Tibial artery (tissue), 4 donors: ENCODE measurements at regions not wholly inside any gene's neighbourhood (a gene's known extent, or its start where the extent isn't known, plus 50 kb on each side); places are given as distances from the start of the nearest gene placed in this dataset.

Experiments used
- DNase-seq, 2 donors: peaks; one replicate each; pipeline ENCODE4 v3.0.0-alpha.2; 2019
- H3K27ac ChIP-seq, 2 donors: fragments of 200-600 bp; sonication (generic) in 1 of 2; 1 replicate in 1 of 2; 2 replicates in 1 of 2; pipeline ENCODE4 v1.5.1; 2018 to 2019; ENCODE audit warnings: mild to moderate bottlenecking in 1 of 2
- H3K27me3 ChIP-seq, 2 donors: fragments of 200-600 bp; sonication (generic) in 1 of 2; one replicate each; pipeline versions ENCODE4 v1.5.1 to v1.6.0; 2016 to 2019
- H3K36me3 ChIP-seq, 3 donors: fragments of 200-600 bp; sonication (generic) in 2 of 3; one replicate each; pipeline ENCODE4 v1.5.1; 2016 to 2019; ENCODE audit warnings: mild to moderate bottlenecking in 2 of 3
- H3K4me1 ChIP-seq, 4 donors: fragments of 200-600 bp; sonication (generic) in 2 of 4; 1 replicate in 3 of 4; 2 replicates in 1 of 4; pipeline ENCODE4 v1.5.1; 2016 to 2019
- H3K4me3 ChIP-seq, 2 donors: fragments of 200-600 bp; sonication (generic) in 1 of 2; 1 replicate in 1 of 2; 2 replicates in 1 of 2; pipeline ENCODE4 v1.5.1; 2018 to 2019; ENCODE audit warnings: mild to moderate bottlenecking in 2 of 2
- H3K9me3 ChIP-seq, 3 donors: fragments of 200-600 bp; sonication (generic) in 1 of 3; one replicate each; pipeline ENCODE4 v1.5.1; 2016 to 2019
- CTCF ChIP-seq, 2 experiments: fragments of 200-600 bp in 1 of 2; fragments of 450-650 bp in 1 of 2; IDR thresholded peaks; one replicate each; pipeline ENCODE4 v1.5.1; 2017 to 2019; ENCODE audit warnings: antibody characterized with exemption in 2 of 2, mild to moderate bottlenecking in 1 of 2, moderate library complexity in 1 of 2
- intact Hi-C: fragments of 100-400 bp; cut with DNase I; formaldehyde crosslinking; loops from one replicate; pipeline ENCODE4 v1.15.0; 2023; ENCODE audit warnings: low total_unique reads

- Histone ChIP-seq H3K4me1 (no peaks in the 10 kb centered on the region), H3K27me3 (no peaks in the 10 kb centered on the region), H3K27ac (no peak overlapping the region), H3K36me3 (no peaks in the 10 kb centered on the region), H3K9me3 (no peaks in the 10 kb centered on the region), H3K4me3 (no peak overlapping the region)
- no peak for TF ChIP-seq CTCF (IDR thresholded peaks at IDR 0.05)
- intact Hi-C loops = no loop called here
- no peak for DNase-seq
Measured at GRCh38 chr1:191327868-191328267, 830.4 kb upstream of the RGS18 start.

GRCh38 chr1:191343816-191344215 is 814.4 kb upstream of the RGS18 start:
- TF ChIP-seq CTCF (IDR thresholded peaks at IDR 0.05) = no peak
- no peaks in the 10 kb centered on the region for H3K4me1 ChIP-seq
- no peaks in the 10 kb centered on the region for H3K36me3 ChIP-seq
- intact Hi-C loops = no loop called here
- DNase-seq = no peak
- no peak overlapping the region for H3K27ac ChIP-seq
- no peaks in the 10 kb centered on the region for H3K9me3 ChIP-seq
- H3K4me3 ChIP-seq = no peak overlapping the region
- no peaks in the 10 kb centered on the region for H3K27me3 ChIP-seq

GRCh38 chr1:191346381-191346780 is 811.9 kb upstream of the RGS18 start:
- no peak for DNase-seq
- intact Hi-C loops = no loop called here

GRCh38 chr1:191348328-191348727 is 809.9 kb upstream of the RGS18 start:
- Histone ChIP-seq H3K4me3 (no peak overlapping the region), H3K9me3 (no peaks in the 10 kb centered on the region), H3K27ac (no peak overlapping the region), H3K27me3 (no peaks in the 10 kb centered on the region), H3K36me3 (no peaks in the 10 kb centered on the region), H3K4me1 (no peaks in the 10 kb centered on the region)
- intact Hi-C loops = no loop called here
- no peak for DNase-seq
- no peak for TF ChIP-seq CTCF (IDR thresholded peaks at IDR 0.05)

More at GRCh38 chr1:191346381-191346780, 811.9 kb upstream of the RGS18 start:
- H3K36me3 ChIP-seq = no peaks in the 10 kb centered on the region
- H3K27me3 ChIP-seq = no peaks in the 10 kb centered on the region
- no peak overlapping the region for H3K27ac ChIP-seq
- H3K4me1 ChIP-seq = no peaks in the 10 kb centered on the region
- H3K9me3 ChIP-seq = no peaks in the 10 kb centered on the region
- TF ChIP-seq CTCF (IDR thresholded peaks at IDR 0.05) = no peak
- H3K4me3 ChIP-seq = no peak overlapping the region

GRCh38 chr1:191350938-191351337 is 807.3 kb upstream of the RGS18 start:
- no peak overlapping the region for H3K4me3 ChIP-seq
- intact Hi-C loops = no loop called here

More at GRCh38 chr1:191350938-191351337, 807.3 kb upstream of the RGS18 start:
- no peak for TF ChIP-seq CTCF (IDR thresholded peaks at IDR 0.05)
- no peak for DNase-seq
- Histone ChIP-seq H3K27me3 (no peaks in the 10 kb centered on the region), H3K4me1 (no peaks in the 10 kb centered on the region), H3K36me3 (no peaks in the 10 kb centered on the region), H3K9me3 (no peaks in the 10 kb centered on the region), H3K27ac (no peak overlapping the region)
